A549 (cell line): ENCODE measurements at regions not wholly inside any gene's neighbourhood (a gene's known extent, or its start where the extent isn't known, plus 50 kb on each side); places are given as distances from the start of the nearest gene placed in this dataset.

Source experiments
- CTCF ChIP-seq: fragments of >200 bp; sonication (Bioruptor Twin); formaldehyde crosslinking; IDR thresholded peaks from 3 replicates; pipeline ENCODE4 v1.5.1; 2016
- ELK1 ChIP-seq: fragments of 150-350 bp; IDR thresholded peaks from 2 replicates; pipeline ENCODE4 v1.6.1; 2014; ENCODE audit warnings: low read depth, mild to moderate bottlenecking, low read length
- ESRRA ChIP-seq: fragments of 150-350 bp; IDR thresholded peaks from 2 replicates; pipeline ENCODE4 v1.6.1; 2014; ENCODE audit warnings: mild to moderate bottlenecking, low read length, borderline replicate concordance
- POLR2A ChIP-seq: IDR thresholded peaks from 2 replicates; pipeline ENCODE4 v1.6.1; 2012; ENCODE audit warnings: mild to moderate bottlenecking, low read length
- RCOR1 ChIP-seq: fragments of 150-350 bp; IDR thresholded peaks from 2 replicates; pipeline ENCODE4 v1.6.1; 2014; ENCODE audit warnings: antibody characterized with exemption, low read length, low read depth
- SMC3 ChIP-seq: fragments of >200 bp; sonication (Bioruptor Twin); formaldehyde crosslinking; IDR thresholded peaks from 3 replicates; pipeline ENCODE4 v1.6.1; 2018; ENCODE audit warnings: inconsistent platforms
- USF2 ChIP-seq: fragments of 450-650 bp; IDR thresholded peaks from 2 replicates; pipeline ENCODE4 v1.6.1; 2014; ENCODE audit warnings: antibody characterized with exemption
- ZFP36 ChIP-seq: fragments of 450-650 bp; IDR thresholded peaks from 2 replicates; pipeline ENCODE4 v1.6.1; 2014; ENCODE audit warnings: borderline replicate concordance; ENCODE audit not compliant: partially characterized antibody

- no peak for TF ChIP-seq POLR2A
- TF ChIP-seq RCOR1: no peak
- TF ChIP-seq ZFP36: no peak
- TF ChIP-seq CTCF: no peak
- TF ChIP-seq USF2: no peak
- TF ChIP-seq ESRRA: no peak
- TF ChIP-seq ELK1: no peak
- TF ChIP-seq SMC3: no peak
Observed at GRCh38 chr5:170166101-170166500, 60.4 kb downstream of the FOXI1 start.
